ENCODE measurements at regions not wholly inside any gene's neighbourhood (a gene's known extent, or its start where the extent isn't known, plus 50 kb on each side); places are given as distances from the start of the nearest gene placed in this dataset.

DNA sequence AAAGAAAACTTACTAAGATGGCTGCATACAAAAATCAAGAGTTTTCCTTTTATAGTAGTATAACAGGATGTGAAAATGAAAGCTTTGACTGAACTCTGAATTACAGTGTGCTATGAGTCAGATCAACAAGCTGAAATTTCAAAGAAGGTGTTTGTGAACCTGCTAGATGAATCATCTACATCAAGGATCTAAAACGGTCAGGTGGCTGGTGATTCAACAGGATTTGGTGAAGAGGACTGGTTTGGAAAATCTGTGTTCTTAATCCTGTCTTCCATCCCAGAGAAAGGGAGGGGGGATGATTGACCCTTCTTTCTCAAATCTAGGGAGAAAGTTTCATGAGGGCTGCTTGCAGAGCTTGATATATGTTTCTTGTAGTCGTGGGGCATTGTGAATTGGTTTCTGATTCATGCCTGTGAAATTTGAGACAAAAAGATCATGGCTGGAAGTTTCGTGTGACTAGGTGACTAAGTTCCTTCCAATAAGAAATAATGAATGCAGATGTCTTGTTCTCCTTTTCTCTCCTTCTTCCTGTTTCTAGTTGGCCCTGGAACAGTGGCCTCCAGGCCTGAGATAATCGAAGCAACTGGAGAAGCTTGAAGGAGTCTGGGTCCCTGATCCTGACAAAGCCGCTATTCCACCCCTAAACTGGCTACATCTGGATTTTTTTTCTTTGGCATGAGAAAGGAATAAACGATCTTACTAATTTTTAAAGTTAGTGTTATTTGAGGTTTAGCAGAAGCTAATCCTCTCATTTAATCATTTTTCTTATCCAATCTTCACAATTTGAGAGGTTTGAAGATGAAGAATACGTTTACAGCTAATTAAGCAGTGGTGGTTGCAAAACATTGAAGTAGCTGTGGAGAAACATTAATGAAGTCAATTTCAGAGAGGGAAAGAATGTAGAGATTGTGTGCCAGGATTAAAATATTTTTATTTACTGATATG lies 67.2 kb downstream of the MRPS30 start:
- TF ChIP-seq, protein P1, sequence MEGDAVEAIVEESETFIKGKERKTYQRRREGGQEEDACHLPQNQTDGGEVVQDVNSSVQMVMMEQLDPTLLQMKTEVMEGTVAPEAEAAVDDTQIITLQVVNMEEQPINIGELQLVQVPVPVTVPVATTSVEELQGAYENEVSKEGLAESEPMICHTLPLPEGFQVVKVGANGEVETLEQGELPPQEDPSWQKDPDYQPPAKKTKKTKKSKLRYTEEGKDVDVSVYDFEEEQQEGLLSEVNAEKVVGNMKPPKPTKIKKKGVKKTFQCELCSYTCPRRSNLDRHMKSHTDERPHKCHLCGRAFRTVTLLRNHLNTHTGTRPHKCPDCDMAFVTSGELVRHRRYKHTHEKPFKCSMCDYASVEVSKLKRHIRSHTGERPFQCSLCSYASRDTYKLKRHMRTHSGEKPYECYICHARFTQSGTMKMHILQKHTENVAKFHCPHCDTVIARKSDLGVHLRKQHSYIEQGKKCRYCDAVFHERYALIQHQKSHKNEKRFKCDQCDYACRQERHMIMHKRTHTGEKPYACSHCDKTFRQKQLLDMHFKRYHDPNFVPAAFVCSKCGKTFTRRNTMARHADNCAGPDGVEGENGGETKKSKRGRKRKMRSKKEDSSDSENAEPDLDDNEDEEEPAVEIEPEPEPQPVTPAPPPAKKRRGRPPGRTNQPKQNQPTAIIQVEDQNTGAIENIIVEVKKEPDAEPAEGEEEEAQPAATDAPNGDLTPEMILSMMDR (IDR thresholded peaks at IDR 0.05): no peak
- Histone ChIP-seq H3K4me3 (no peak overlapping the region), H3K27ac (no peak overlapping the region), H3K36me3 (no peaks in the 10 kb centered on the region), H3K27me3 (no peaks in the 10 kb centered on the region), H3K4me1 (no peaks in the 10 kb centered on the region), H3K9me3 (peaks cover 0 to 2% (median 0%) of the 10 kb centered on the region in 11 donors)
- intact Hi-C loops (cut with DNase I): no loop called here
- no peak for DNase-seq
- ATAC-seq: no peak
- 65 to 75% methylated on average over 7 of the region's 7 CpGs for WGBS, 2 donors

DNA sequence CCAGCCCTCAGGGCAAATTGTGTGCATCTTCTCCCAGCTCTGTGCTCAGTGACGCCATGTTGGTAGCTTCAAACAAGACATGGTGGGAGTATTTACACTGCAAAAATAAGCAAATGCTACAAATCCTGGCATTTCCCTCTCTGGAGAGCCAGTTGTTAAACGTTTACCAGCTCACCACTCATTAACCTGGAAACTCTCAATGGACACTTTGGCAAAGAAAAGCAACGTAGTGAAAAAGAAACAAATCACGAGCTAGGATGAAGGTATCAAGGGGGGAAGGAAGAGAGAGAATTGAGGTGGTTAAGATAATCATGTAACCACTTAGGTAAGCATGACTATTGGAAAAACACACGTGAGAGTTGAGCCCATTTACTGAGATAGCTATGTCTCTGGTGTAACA lies 72.5 kb downstream of the MRPS30 start:
- peaks cover 0 to 2% (median 0%) of the 10 kb centered on the region in 11 donors for H3K9me3 ChIP-seq
- H3K27ac ChIP-seq: no peak overlapping the region
- no peaks in the 10 kb centered on the region for H3K27me3 ChIP-seq
- intact Hi-C loops (cut with DNase I): no loop called here
- no peaks in the 10 kb centered on the region for H3K4me1 ChIP-seq
- no peaks in the 10 kb centered on the region for H3K36me3 ChIP-seq
- ATAC-seq (no peak), DNase-seq (no peak)
- TF ChIP-seq, protein P1 (IDR thresholded peaks at IDR 0.05): no peak
- no peak overlapping the region for H3K4me3 ChIP-seq
- 65 to 74% methylated on average over 5 of the region's 5 CpGs for WGBS, 2 donors

DNA sequence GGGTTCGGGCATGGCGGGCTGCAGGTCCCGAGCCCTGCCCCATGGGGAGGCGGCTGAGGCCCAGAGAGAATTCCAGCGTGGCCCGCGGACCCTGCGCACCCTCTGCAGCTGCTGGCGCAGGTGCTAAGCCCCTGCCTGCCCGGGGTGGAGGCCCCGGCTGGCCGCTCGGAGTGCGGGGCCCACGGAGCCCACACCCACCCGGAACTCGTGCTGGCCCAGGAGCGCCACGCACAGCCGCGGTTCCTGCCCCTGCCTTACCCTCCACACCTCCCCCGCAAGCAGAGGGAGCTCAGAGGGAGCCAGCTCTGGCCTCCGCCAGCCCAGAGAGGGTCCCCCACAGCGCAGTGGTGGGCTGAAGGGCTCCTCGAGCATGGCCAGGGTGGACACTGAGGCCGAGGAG lies 75.3 kb downstream of the MRPS30 start:
- Histone ChIP-seq H3K4me3 (no peak overlapping the region), H3K27ac (no peak overlapping the region), H3K9me3 (peaks cover 0 to under 1% (median 0%) of the 10 kb centered on the region in 11 donors), H3K36me3 (no peaks in the 10 kb centered on the region), H3K27me3 (no peaks in the 10 kb centered on the region), H3K4me1 (no peaks in the 10 kb centered on the region)
- no peak for DNase-seq
- no peak for ATAC-seq
- intact Hi-C loops (cut with DNase I): no loop called here
- TF ChIP-seq, protein P1 (IDR thresholded peaks at IDR 0.05): no peak
- 94 to 98% methylated on average over 24 to 26 of the region's 26 CpGs for WGBS, 2 donors

DNA sequence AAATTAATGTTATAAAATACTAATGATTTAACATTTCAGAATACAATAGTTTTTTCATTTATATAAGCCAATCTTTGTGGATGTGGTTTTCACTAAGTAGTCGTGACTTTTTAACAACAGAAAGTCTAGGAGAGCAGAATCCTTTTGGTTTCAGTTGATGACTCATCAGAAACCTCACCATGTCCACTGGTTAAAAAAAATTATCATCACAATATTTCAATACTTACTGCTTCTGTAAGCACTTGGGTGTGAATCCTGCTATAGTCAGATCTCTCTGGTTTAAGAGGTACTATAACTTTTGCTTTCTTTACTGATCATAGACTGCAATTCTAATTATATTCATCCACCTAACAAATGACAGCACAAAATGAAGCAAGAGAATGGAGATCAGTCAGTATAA lies 77.2 kb downstream of the MRPS30 start:
- ATAC-seq: no peak
- H3K36me3 ChIP-seq: no peaks in the 10 kb centered on the region
- peaks cover 0 to 7% (median 0%) of the 10 kb centered on the region in 11 donors for H3K9me3 ChIP-seq
- intact Hi-C loops (cut with DNase I): no loop called here
- H3K4me3 ChIP-seq: no peak overlapping the region
- 67 to 75% methylated on average over 1 of the region's 1 CpG for WGBS, 2 donors
- no peak overlapping the region for H3K27ac ChIP-seq
- DNase-seq: no peak
- no peaks in the 10 kb centered on the region for H3K27me3 ChIP-seq
- no peaks in the 10 kb centered on the region for H3K4me1 ChIP-seq
- TF ChIP-seq, protein P1 (IDR thresholded peaks at IDR 0.05): no peak

Measured in heart right ventricle (tissue), 16 donors.